Activated naive CD4-positive, alpha-beta T cell treated with anti-CD3 and anti-CD28 coated beads, Interleukin-2, amount 50 U/mL, for 72 hours (primary cell): ENCODE measurements at regions not wholly inside any gene's neighbourhood (a gene's known extent, or its start where the extent isn't known, plus 50 kb on each side); places are given as distances from the start of the nearest gene placed in this dataset.

Source experiments
- ATAC-seq, 2 donors: fragments of 150-1000 bp; cut with Tn5 transposase; 2 replicates each; pipeline ENCODE4 v1.10.0; 2021; ENCODE audit warnings: mild to moderate bottlenecking in 2 of 2, moderate library complexity in 2 of 2
- DNase-seq, 2 donors: peaks; one replicate each; pipeline ENCODE4 v3.0.0; 2021 to 2022; ENCODE audit warnings: low spot score in 2 of 2
- H3K27ac Mint-ChIP-seq, 2 donors: one replicate each; pipeline ENCODE4 v1.8.0; 2022; ENCODE audit warnings: mild to moderate bottlenecking in 2 of 2, mixed read lengths in 2 of 2
- H3K36me3 Mint-ChIP-seq, 2 donors: one replicate each; pipeline ENCODE4 v1.8.0; 2022; ENCODE audit warnings: mixed read lengths in 2 of 2
- H3K9me3 Mint-ChIP-seq, 2 donors: one replicate each; pipeline ENCODE4 v1.8.0; 2022; ENCODE audit warnings: mixed read lengths in 2 of 2

DNA sequence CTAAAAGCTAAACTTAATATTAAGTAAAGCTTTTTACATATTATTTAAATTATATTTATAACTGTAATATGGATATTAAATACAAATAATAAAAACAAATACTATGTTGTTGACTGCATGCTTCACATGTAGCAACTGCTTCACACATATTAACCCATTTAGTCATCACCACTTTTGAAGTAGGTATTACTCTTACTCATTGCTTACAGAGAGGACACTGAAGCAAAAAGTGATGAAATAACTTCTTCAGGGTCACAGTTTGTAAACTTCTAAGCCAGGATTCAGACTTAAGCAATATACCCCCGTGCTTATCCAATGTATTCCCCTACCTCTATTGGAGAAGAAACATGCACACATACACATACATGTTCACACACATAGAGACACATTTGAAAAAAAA is 166.6 kb downstream of the DKK2 start:
- DNase-seq: no peak
- H3K27ac Mint-ChIP-seq: no peak overlapping the region
- ATAC-seq: no peak
- H3K36me3 Mint-ChIP-seq: no peaks in the 10 kb centered on the region
- peaks cover 7 to 17% of the 10 kb centered on the region in 2 donors for H3K9me3 Mint-ChIP-seq

- Mint-ChIP-seq H3K9me3 (peaks cover 7 to 12% of the 10 kb centered on the region in 2 donors), H3K27ac (no peak overlapping the region), H3K36me3 (no peaks in the 10 kb centered on the region)
- no peak for DNase-seq
- no peak for ATAC-seq
Observed at GRCh38 chr4:106868381-106869035, 167.6 kb downstream of the DKK2 start.

DNA sequence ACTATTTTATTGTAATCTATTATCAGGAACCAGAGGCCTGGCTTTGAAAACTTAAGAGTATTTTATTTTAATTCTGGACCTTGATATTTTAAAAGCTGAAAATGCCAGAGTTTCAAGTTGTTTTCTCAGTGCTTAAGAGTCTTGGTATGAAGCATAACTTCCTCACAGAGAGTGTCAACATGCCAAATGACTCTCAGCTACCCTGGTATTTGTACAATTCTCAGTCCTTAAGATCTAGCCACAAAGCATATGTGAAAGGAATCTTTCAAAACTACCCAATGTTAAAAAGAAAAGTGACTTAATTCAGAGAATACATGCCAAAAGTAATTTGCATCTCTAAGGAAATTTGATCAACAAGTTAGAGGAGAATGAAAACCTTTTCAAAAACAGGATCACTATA is 171.9 kb downstream of the DKK2 start:
- DNase-seq (no peak), ATAC-seq (no peak)
- Mint-ChIP-seq H3K36me3 (no peaks in the 10 kb centered on the region), H3K27ac (no peak overlapping the region), H3K9me3 (peaks cover 4 to 14% of the 10 kb centered on the region in 2 donors)

DNA sequence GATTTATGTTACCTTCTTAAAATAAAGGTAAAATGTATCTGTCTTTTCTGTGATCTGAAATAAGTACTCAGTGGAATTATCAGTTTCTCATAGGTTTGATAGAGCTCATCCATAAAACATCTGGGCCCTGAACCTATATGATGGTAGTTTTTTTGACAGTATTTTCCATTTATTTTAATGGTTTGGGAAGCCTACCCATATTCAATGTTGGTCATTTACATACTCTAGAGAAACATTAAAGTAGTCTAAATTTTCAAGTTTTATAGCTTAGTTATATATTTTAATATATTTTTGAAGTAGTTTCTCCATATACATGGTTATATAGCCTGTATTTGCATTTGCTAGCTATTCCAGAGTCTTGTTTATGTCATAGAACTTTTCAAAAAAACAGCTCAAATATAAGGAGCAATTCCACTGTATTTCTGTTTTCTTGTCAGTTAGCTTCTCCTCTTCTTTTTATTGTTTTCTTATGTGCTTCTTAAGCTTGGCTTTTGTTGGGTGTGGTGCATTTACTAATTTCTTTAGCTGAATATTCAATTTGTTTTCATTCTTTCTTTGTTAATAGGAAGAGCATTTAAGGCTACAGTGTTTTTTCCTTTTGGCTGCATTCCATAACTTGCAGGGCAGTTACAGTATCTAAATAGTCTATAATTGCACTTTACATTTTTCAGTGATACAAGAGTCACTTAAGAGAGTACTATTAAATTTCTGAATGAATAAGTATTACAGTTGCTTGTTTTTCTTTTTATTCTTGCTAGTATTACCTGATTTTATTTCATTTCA is 181.4 kb downstream of the DKK2 start:
- peaks cover 0 to 5% of the 10 kb centered on the region in 2 donors for H3K9me3 Mint-ChIP-seq
- DNase-seq (no peak), ATAC-seq (no peak)
- no peaks in the 10 kb centered on the region for H3K36me3 Mint-ChIP-seq
- no peak overlapping the region for H3K27ac Mint-ChIP-seq

- DNase-seq: no peak
- peaks cover 0 to 10% of the 10 kb centered on the region in 2 donors for H3K9me3 Mint-ChIP-seq
- no peaks in the 10 kb centered on the region for H3K36me3 Mint-ChIP-seq
- no peak for ATAC-seq
- no peak overlapping the region for H3K27ac Mint-ChIP-seq
Observed at GRCh38 chr4:106852426-106852825, 183.7 kb downstream of the DKK2 start.

GRCh38 chr4:106851726-106852125 is 184.4 kb downstream of the DKK2 start:
- DNase-seq (no peak), ATAC-seq (no peak)
- Mint-ChIP-seq H3K27ac (no peak overlapping the region), H3K36me3 (no peaks in the 10 kb centered on the region), H3K9me3 (peaks cover 0 to 10% of the 10 kb centered on the region in 2 donors)

DNA sequence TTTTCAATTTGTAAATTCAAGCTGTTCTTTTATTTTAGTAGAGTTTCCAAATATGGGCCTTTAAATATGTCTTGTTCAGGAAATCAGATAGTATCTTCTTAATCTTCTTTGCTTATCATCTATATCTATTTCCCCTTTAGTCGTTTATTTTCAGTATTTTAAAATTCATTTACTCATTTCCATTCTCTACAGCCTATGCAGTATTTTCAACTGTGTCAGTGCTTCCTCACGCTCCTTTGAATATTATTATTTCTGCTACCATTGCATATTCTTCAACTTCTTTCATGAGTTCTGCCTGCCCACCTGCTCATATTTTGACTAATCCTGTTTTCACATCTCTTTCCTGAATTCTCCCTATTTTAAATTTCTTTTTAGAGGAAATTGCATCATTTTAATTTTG is 185.4 kb downstream of the DKK2 start:
- Mint-ChIP-seq H3K36me3 (no peaks in the 10 kb centered on the region), H3K27ac (no peak overlapping the region), H3K9me3 (peaks cover 0 to 10% of the 10 kb centered on the region in 2 donors)
- no peak for DNase-seq
- no peak for ATAC-seq

DNA sequence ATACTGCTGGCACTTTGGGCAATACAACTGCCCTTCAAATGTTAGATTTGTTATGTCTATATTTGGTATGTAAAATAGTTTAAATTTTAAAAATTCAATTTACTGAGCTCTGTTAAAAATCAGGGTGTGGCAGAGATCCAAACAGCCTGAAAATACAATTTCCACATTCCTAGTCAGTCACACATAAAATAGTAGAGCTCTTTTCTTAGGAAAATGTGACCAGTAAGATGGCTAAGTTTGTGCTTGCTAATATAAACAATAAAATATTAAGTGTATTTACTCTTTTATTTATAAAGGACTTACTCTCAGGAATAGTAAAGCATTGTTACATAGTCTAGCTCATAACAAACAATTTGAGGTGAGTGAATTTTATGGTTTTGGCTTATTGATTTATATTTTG is 200.2 kb downstream of the DKK2 start:
- Mint-ChIP-seq H3K27ac (no peak overlapping the region), H3K9me3 (peaks cover 10 to 15% of the 10 kb centered on the region in 2 donors), H3K36me3 (peaks cover 0 to 5% of the 10 kb centered on the region in 2 donors)
- ATAC-seq (no peak), DNase-seq (no peak)

- ATAC-seq: no peak
- no peak for DNase-seq
- H3K27ac Mint-ChIP-seq: no peak overlapping the region
- no peaks in the 10 kb centered on the region for H3K36me3 Mint-ChIP-seq
- H3K9me3 Mint-ChIP-seq: peaks cover 5% of the 10 kb centered on the region in 2 donors
Observed at GRCh38 chr4:106830879-106831278, 205.2 kb downstream of the DKK2 start.

DNA sequence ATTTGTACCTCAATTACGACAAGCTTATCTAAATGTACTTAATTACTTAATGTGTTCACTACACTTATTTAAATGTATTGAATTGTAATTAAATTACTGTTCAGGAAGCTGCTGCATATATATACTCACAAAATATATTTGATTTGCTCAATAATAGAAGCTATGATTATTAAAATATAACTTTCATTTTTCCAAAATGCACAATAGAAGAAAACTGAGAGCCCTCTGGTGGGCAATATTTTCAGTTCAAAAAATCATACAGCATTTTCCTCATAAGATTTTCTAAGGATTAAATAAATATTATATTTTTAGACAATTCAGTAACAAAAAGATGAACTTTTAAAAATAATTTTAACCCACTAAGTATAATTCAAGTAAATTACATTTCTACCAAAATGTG is 217.3 kb downstream of the DKK2 start:
- Mint-ChIP-seq H3K27ac (no peak overlapping the region), H3K36me3 (no peaks in the 10 kb centered on the region), H3K9me3 (no peaks in the 10 kb centered on the region)
- DNase-seq: no peak
- ATAC-seq: no peak

DNA sequence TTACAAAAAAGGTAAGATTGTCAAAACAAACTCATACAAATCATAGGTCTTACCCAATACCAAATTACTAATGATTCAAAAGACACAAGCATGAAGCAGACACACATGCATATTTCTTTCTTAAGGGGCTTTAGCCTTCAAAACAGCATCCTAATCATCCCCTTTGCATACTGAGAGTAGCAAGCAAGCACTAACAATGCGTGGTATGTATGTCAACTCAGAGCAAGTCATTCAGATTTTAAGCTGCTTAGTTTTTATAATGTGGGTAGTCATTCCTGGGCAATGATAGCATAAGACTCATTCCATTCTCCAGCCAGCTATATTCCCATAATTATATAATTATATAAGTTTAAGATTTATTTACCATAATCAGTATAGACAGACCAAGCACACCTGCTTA is 219.6 kb downstream of the DKK2 start:
- DNase-seq (no peak), ATAC-seq (no peak)
- no peak overlapping the region for H3K27ac Mint-ChIP-seq
- H3K36me3 Mint-ChIP-seq: no peaks in the 10 kb centered on the region
- no peaks in the 10 kb centered on the region for H3K9me3 Mint-ChIP-seq

DNA sequence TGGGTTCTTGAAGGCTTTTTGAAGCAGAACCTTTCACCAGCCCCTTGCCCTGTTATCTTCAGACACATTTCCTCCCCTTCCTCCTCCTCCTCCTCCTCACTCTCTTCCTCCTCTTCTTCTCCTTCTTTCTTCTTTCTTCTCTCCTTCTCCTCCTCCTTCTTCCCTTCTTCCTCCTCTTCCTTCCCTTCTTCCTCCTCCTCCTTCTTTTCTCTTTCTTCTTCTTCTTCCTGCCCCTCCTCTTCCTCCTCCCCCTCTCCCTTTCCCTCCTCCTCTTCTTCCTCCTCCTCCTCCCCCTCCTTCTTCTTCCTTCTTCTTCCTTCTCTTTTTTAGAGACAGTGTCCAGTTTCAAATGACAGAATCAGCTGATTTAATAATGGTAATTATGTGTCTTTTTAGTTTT is 226.0 kb downstream of the DKK2 start:
- DNase-seq: no peak
- ATAC-seq: no peak
- Mint-ChIP-seq H3K27ac (peak overlapping the region in 1 of 2 donors; percentile 55), H3K36me3 (no peaks in the 10 kb centered on the region), H3K9me3 (no peaks in the 10 kb centered on the region)

GRCh38 chr4:106809076-106809475 is 227.0 kb downstream of the DKK2 start:
- H3K9me3 Mint-ChIP-seq: no peaks in the 10 kb centered on the region
- H3K27ac Mint-ChIP-seq: no peak overlapping the region
- H3K36me3 Mint-ChIP-seq: no peaks in the 10 kb centered on the region
- ATAC-seq: no peak
- DNase-seq: no peak

- ATAC-seq: no peak
- no peak for DNase-seq
- Mint-ChIP-seq H3K36me3 (no peaks in the 10 kb centered on the region), H3K27ac (no peak overlapping the region), H3K9me3 (no peaks in the 10 kb centered on the region)
Observed at GRCh38 chr4:106806158-106806797, 229.8 kb downstream of the DKK2 start.

DNA sequence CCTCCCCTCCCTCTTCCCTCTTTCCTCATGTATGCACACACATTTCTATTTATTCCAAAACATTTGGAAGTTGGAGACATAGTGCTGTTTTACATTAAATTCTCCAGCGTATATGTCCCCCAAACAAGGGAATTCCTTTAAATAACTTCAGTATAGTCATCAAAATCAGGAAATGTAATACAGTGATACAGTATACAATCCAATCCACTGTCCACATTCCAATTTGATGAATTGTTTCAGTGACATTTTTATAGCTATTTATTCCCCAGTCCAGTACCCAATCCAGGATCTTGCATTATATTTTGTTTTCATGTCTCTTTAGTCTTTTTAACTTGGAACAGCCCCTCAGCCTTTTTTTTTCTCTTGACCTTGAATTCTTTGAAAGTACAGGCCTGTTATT is 233.0 kb downstream of the DKK2 start:
- H3K9me3 Mint-ChIP-seq: no peaks in the 10 kb centered on the region
- ATAC-seq (no peak), DNase-seq (no peak)
- no peaks in the 10 kb centered on the region for H3K36me3 Mint-ChIP-seq
- no peak overlapping the region for H3K27ac Mint-ChIP-seq

DNA sequence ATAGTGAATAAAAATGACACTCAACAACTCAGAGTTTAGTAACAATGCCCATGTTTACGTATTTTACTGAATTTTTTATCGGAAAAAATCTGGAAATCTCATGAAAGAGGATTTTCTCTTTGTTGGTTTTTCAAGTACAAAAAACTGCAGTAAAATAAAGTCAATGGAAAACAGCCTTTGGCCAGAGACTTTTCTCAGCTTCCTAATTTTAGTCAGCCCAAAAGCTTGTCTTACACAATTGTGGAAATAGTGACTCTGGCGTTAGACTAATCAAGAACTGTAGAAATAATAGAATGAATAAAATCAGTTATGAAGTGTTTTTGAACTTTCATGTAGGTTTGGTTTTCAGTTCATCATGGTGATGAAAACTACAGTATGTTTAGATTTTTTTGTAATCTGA is 234.7 kb downstream of the DKK2 start:
- DNase-seq: no peak
- Mint-ChIP-seq H3K36me3 (no peaks in the 10 kb centered on the region), H3K9me3 (no peaks in the 10 kb centered on the region), H3K27ac (no peak overlapping the region)
- no peak for ATAC-seq

DNA sequence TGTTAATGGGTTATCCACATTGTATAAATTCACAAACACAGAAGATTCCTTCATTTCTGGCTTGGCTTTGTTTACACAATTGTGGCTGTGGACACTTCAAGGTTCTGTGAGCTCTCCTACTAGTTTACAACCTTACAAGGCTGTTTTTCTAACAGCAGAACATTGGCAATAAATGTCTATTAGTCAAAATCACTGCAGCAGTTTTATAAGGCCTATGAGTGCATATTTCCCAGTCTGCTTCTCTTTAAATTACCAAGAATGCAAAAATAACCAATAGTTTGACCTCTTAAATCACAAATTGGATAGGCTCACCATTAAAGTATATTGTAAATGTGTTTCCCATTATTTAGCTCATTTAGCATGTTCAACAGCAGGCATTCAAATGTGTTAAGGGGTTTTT is 239.2 kb downstream of the DKK2 start:
- Mint-ChIP-seq H3K36me3 (no peaks in the 10 kb centered on the region), H3K27ac (no peak overlapping the region), H3K9me3 (peaks cover 0 to 4% of the 10 kb centered on the region in 2 donors)
- DNase-seq: no peak
- no peak for ATAC-seq

GRCh38 chr4:106795326-106795725 is 240.8 kb downstream of the DKK2 start:
- H3K36me3 Mint-ChIP-seq: no peaks in the 10 kb centered on the region
- no peak for ATAC-seq

More at GRCh38 chr4:106795326-106795725, 240.8 kb downstream of the DKK2 start:
- Mint-ChIP-seq H3K27ac (no peak overlapping the region), H3K9me3 (peaks cover 3 to 10% of the 10 kb centered on the region in 2 donors)
- no peak for DNase-seq
